ENCODE measurements at regions not wholly inside any gene's neighbourhood (a gene's known extent, or its start where the extent isn't known, plus 50 kb on each side); places are given as distances from the start of the nearest gene placed in this dataset.

DNA sequence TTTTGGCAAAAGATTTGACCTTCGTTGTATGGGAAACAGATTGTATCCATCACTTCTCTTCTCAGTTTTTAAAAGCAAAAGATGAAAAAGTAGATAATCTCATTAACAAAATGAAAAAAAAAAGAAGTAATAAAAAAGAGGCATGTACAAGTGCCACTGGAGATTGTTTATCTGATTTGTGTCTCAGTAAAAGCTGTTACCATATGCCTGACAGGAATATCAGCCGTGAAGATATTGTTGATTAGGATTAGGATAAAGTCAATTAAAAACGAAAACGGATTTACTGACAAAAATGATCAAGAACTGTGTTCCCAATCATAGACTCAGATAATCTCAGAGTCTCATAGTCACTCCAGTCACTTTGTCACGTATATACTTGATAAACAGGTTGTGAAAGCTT lies 842.1 kb upstream of the SLC10A2 start:
- TF ChIP-seq POLR2A (IDR thresholded peaks at IDR 0.05; ENCODE audit: low read depth, low read length) = no peak
- TF ChIP-seq TAF1 (IDR thresholded peaks at IDR 0.05; ENCODE audit: borderline replicate concordance, low read depth, low read length) = no peak

All from GM12892 (cell line).